IMR-90 (cell line): ENCODE measurements at regions not wholly inside any gene's neighbourhood (a gene's known extent, or its start where the extent isn't known, plus 50 kb on each side); places are given as distances from the start of the nearest gene placed in this dataset.

Experiments used
- ATAC-seq: fragments of 200-7000 bp; cut with Tn5 transposase; 2 replicates; pipeline ENCODE4 v1.9.1; 2020; ENCODE audit warnings: low read depth, mild to moderate bottlenecking, moderate library complexity
- BruUV-seq: library from RNA; stranded (reverse); fragments of 400-500 nt; replicated peaks from 2 replicates; lab custom pipeline; 2021; lab: Mats Ljungman, UMichigan
- CTCF ChIA-PET: fragments of 300-600 bp; formaldehyde crosslinking; extraction: SDS; loops from one replicate; lab custom pipeline; 2021; ENCODE audit warnings: antibody characterized with exemption; lab: Yijun Ruan, JAX
- POLR2A ChIA-PET: fragments of 300-600 bp; sonication (Branson Sonifier 250); formaldehyde crosslinking; loops from one replicate; lab custom pipeline; 2022; ENCODE audit warnings: antibody characterized with exemption; ENCODE audit not compliant: unreplicated experiment; lab: Charles Lee
- DNase-seq: peaks from one replicate; pipeline ENCODE4 v3.0.0; 2013
- H2AFZ ChIP-seq: replicated peaks from 2 replicates; pipeline ENCODE3; 2013; ENCODE audit warnings: low read length, mild to moderate bottlenecking; ENCODE audit not compliant: poor library complexity
- H2AK5ac ChIP-seq: 2 replicates; pipeline ENCODE4 v1.6.1; 2013; ENCODE audit warnings: low read depth, low read length, inconsistent platforms
- H2AK9ac ChIP-seq: replicated peaks from 2 replicates; pipeline ENCODE3; 2013; ENCODE audit warnings: mild to moderate bottlenecking, low read depth, low read length, moderate library complexity; ENCODE audit not compliant: poor library complexity
- H2BK120ac ChIP-seq: 2 replicates; pipeline ENCODE4 v1.6.1; 2013; ENCODE audit warnings: low read depth, low read length, inconsistent platforms
- H2BK15ac ChIP-seq: 3 replicates; pipeline ENCODE4 v1.6.1; 2013; ENCODE audit warnings: low read depth, low read length, inconsistent platforms
- H2BK20ac ChIP-seq: 2 replicates; pipeline ENCODE4 v1.6.1; 2013; ENCODE audit warnings: low read depth, mild to moderate bottlenecking, inconsistent platforms, low read length, moderate library complexity
- H2BK5ac ChIP-seq: 2 replicates; pipeline ENCODE4 v1.6.1; 2013; ENCODE audit warnings: mild to moderate bottlenecking, low read depth, low read length, inconsistent platforms; ENCODE audit not compliant: poor library complexity, severe bottlenecking
- H3K14ac ChIP-seq: replicated peaks from 2 replicates; pipeline ENCODE4 v1.6.1; 2013; ENCODE audit warnings: low read depth, low read length, inconsistent platforms
- H3K18ac ChIP-seq: 2 replicates; pipeline ENCODE4 v1.6.1; 2013; ENCODE audit warnings: low read depth, low read length, control low read depth
- H3K23ac ChIP-seq: 2 replicates; pipeline ENCODE4 v1.6.1; 2013; ENCODE audit warnings: low read depth, low read length, inconsistent platforms
- H3K27ac ChIP-seq: 2 replicates; pipeline ENCODE4 v1.5.1; 2013; ENCODE audit warnings: mild to moderate bottlenecking, control low read depth, low read length; ENCODE audit not compliant: insufficient read depth
- H3K27me3 ChIP-seq: 2 replicates; pipeline ENCODE4 v1.6.1; 2013; ENCODE audit warnings: low read length; ENCODE audit not compliant: control insufficient read depth, insufficient read depth
- H3K36me3 ChIP-seq: 2 replicates; pipeline ENCODE4 v1.6.1; 2013; ENCODE audit warnings: low read length, mixed read lengths; ENCODE audit not compliant: control insufficient read depth, insufficient read depth
- H3K4ac ChIP-seq: 2 replicates; pipeline ENCODE4 v1.6.1; 2013; ENCODE audit warnings: low read depth, low read length, inconsistent platforms
- H3K4me1 ChIP-seq: 2 replicates; pipeline ENCODE4 v1.6.1; 2013; ENCODE audit warnings: low read length, mixed read lengths; ENCODE audit not compliant: control insufficient read depth, insufficient read depth
- H3K4me2 ChIP-seq: 2 replicates; pipeline ENCODE4 v1.6.1; 2013; ENCODE audit warnings: low read depth, mild to moderate bottlenecking, control low read depth, low read length, moderate library complexity
- H3K4me3 ChIP-seq: 2 replicates; pipeline ENCODE4 v1.5.1; 2013; ENCODE audit warnings: low read depth, mild to moderate bottlenecking, control low read depth, low read length, moderate library complexity; ENCODE audit not compliant: insufficient read depth
- H3K56ac ChIP-seq: 2 replicates; pipeline ENCODE4 v1.6.1; 2013; ENCODE audit warnings: low read length, inconsistent platforms; ENCODE audit not compliant: insufficient read depth; ENCODE audit errors: extremely low read depth
- H3K79me1 ChIP-seq, 2 experiments: 2 replicates each; pipeline ENCODE4 v1.6.1; 2013; ENCODE audit warnings: low read length in 2 of 2, inconsistent platforms in 1 of 2, low read depth in 1 of 2
- H3K9ac ChIP-seq: 2 replicates; pipeline ENCODE4 v1.6.1; 2013; ENCODE audit warnings: low read depth, low read length, control low read depth
- H3K9me1 ChIP-seq: 2 replicates; pipeline ENCODE4 v1.6.1; 2013; ENCODE audit warnings: low read length, inconsistent platforms; ENCODE audit not compliant: insufficient read depth
- H3K9me3 ChIP-seq: 2 replicates; pipeline ENCODE4 v1.6.1; 2013; ENCODE audit warnings: low read length; ENCODE audit not compliant: control insufficient read depth, insufficient read depth
- H4K20me1 ChIP-seq: 2 replicates; pipeline ENCODE4 v1.6.1; 2013; ENCODE audit warnings: low read length, inconsistent platforms; ENCODE audit not compliant: insufficient read depth
- H4K5ac ChIP-seq: 2 replicates; pipeline ENCODE4 v1.6.1; 2013; ENCODE audit warnings: mild to moderate bottlenecking, low read depth, low read length, control low read depth
- H4K8ac ChIP-seq, 2 experiments: 2 replicates each; pipeline ENCODE4 v1.6.1; 2013; ENCODE audit warnings: low read depth in 2 of 2, low read length in 2 of 2, control low read depth in 1 of 2, inconsistent platforms in 1 of 2
- H4K91ac ChIP-seq: 2 replicates; pipeline ENCODE4 v1.6.1; 2013; ENCODE audit warnings: low read depth, low read length, inconsistent platforms; ENCODE audit not compliant: insufficient read depth
- CEBPB ChIP-seq: IDR thresholded peaks from 2 replicates; pipeline ENCODE4 v1.6.1; 2012; ENCODE audit warnings: low read depth, low read length, improper control_type of control experiment
- CHD1 ChIP-seq: IDR thresholded peaks from 2 replicates; pipeline ENCODE4 v1.6.1; 2012; ENCODE audit warnings: low read depth, low read length, improper control_type of control experiment
- ELK1 ChIP-seq: fragments of 150-350 bp; IDR thresholded peaks from 2 replicates; pipeline ENCODE4 v1.6.1; 2016; ENCODE audit warnings: low read depth, mild to moderate bottlenecking, low read length, moderate library complexity, borderline replicate concordance
- FOS ChIP-seq: fragments of 150-350 bp; IDR thresholded peaks from 2 replicates; pipeline ENCODE4 v1.6.1; 2016; ENCODE audit warnings: low read depth, low read length
- MAFK ChIP-seq: IDR thresholded peaks from 2 replicates; pipeline ENCODE4 v1.6.1; 2012; ENCODE audit warnings: low read depth, low read length, improper control_type of control experiment
- MAZ ChIP-seq: IDR thresholded peaks from 2 replicates; pipeline ENCODE4 v1.6.1; 2012; ENCODE audit warnings: low read depth, mild to moderate bottlenecking, low read length, improper control_type of control experiment, moderate library complexity, borderline replicate concordance
- NFE2L2 ChIP-seq: fragments of 150-350 bp; IDR thresholded peaks from 2 replicates; pipeline ENCODE4 v1.6.1; 2016; ENCODE audit warnings: low read depth, mild to moderate bottlenecking, low read length
- POLR2A ChIP-seq: IDR thresholded peaks from 2 replicates; pipeline ENCODE4 v1.6.1; 2012; ENCODE audit warnings: mild to moderate bottlenecking, low read depth, low read length
- RAD21 ChIP-seq: IDR thresholded peaks from 2 replicates; pipeline ENCODE4 v1.6.1; 2012; ENCODE audit warnings: low read length, improper control_type of control experiment
- RFX5 ChIP-seq: IDR thresholded peaks from 2 replicates; pipeline ENCODE4 v1.8.0; 2012; ENCODE audit warnings: low read depth, mild to moderate bottlenecking, low read length, moderate library complexity
- SMC3 ChIP-seq: fragments of 150-350 bp; IDR thresholded peaks from 2 replicates; pipeline ENCODE4 v1.6.1; 2016; ENCODE audit warnings: low read depth, mild to moderate bottlenecking, antibody characterized with exemption, low read length, moderate library complexity
- USF2 ChIP-seq: fragments of 150-350 bp; IDR thresholded peaks from 2 replicates; pipeline ENCODE4 v1.6.1; 2017; ENCODE audit warnings: mild to moderate bottlenecking, antibody characterized with exemption, low read length, low read depth
- WGBS, 2 experiments: methylation state at CpG; one replicate each; pipeline versions ENCODE4 v1.1.5 to v1.1.7; 2013; ENCODE audit warnings: missing lambda C conversion rate in 2 of 2; ENCODE audit not compliant: insufficient read length in 1 of 2; ENCODE audit errors: extremely low coverage in 2 of 2; 5-methylcytosine and 5-hydroxymethylcytosine counted together
- dilution Hi-C: fragments of 300-500 bp; cut with HindIII; formaldehyde crosslinking; loops from one replicate; pipeline ENCODE4 v1.14.3; 2018; ENCODE audit warnings: low sequenced_read_pairs; ENCODE audit not compliant: unreplicated experiment
- in situ Hi-C: fragments of 300-500 bp; cut with MboI; formaldehyde crosslinking; loops from 3 replicates; pipeline ENCODE4 v1.14.3; 2019; ENCODE audit warnings: low sequenced_read_pairs, inconsistent platforms, mixed read lengths
- intact Hi-C: fragments of 100-400 bp; cut with micrococcal nuclease; formaldehyde crosslinking; loops from 2 replicates; pipeline ENCODE4 v1.10.0; 2022

GRCh38 chr4:174041555-174042105 is 241.8 kb downstream of the FBXO8 start:
- intact Hi-C loops = no loop called here
- H3K4me3 ChIP-seq = no peak overlapping the region
- H2BK15ac ChIP-seq = no peak overlapping the region
- no peaks in the 10 kb centered on the region for H3K36me3 ChIP-seq
- no peaks in the 10 kb centered on the region for H3K27me3 ChIP-seq
- no peak for ATAC-seq
- H3K79me1 ChIP-seq = no peaks in the 10 kb centered on the region
- H2BK20ac ChIP-seq = no peak overlapping the region
- no peak overlapping the region for H2AK9ac ChIP-seq
- H3K9ac ChIP-seq = no peak overlapping the region
- H3K9me3 ChIP-seq = no peaks in the 10 kb centered on the region
- H2AK5ac ChIP-seq = no peak overlapping the region
- H2BK5ac ChIP-seq = no peak overlapping the region
- H3K4me2 ChIP-seq = no peak overlapping the region
- no peak overlapping the region for H2AFZ ChIP-seq
- no peaks in the 10 kb centered on the region for H4K20me1 ChIP-seq
- H3K4me1 ChIP-seq = no peaks in the 10 kb centered on the region
- H4K8ac ChIP-seq = no peak overlapping the region
- no peak overlapping the region for H3K4ac ChIP-seq
- no peak overlapping the region for H4K91ac ChIP-seq
- no peak overlapping the region for H3K56ac ChIP-seq
- BruUV-seq = no TSS peak
- dilution Hi-C loops = no loop called here
- WGBS, 2 experiments = no CpG with 5 or more reads among the region's 9 CpGs
- no peak for DNase-seq
- in situ Hi-C loops = no loop called here
- ChIA-PET POLR2A (no interaction called here), CTCF (no interaction called here)
- no peak for TF ChIP-seq NFE2L2
- no peak for TF ChIP-seq RAD21
- TF ChIP-seq MAZ = no peak
- no peak for TF ChIP-seq ELK1
- TF ChIP-seq POLR2A = no peak
- no peak for TF ChIP-seq USF2
- TF ChIP-seq SMC3 = no peak
- TF ChIP-seq RFX5 = no peak
- no peak for TF ChIP-seq MAFK
- TF ChIP-seq CEBPB = no peak
- no peak for TF ChIP-seq CHD1
- no peak for TF ChIP-seq FOS
- H3K27ac ChIP-seq = no peak overlapping the region
- no peak overlapping the region for H2BK120ac ChIP-seq
- H3K23ac ChIP-seq = no peak overlapping the region
- H4K5ac ChIP-seq = no peak overlapping the region
- H3K18ac ChIP-seq = no peak overlapping the region
- no peaks in the 10 kb centered on the region for H3K9me1 ChIP-seq
- H3K14ac ChIP-seq = no peak overlapping the region
